ENCODE measurements at regions not wholly inside any gene's neighbourhood (a gene's known extent, or its start where the extent isn't known, plus 50 kb on each side); places are given as distances from the start of the nearest gene placed in this dataset.
A peak's percentile ranks its signal among the peaks of the same experiment; 100 is the strongest.

DNA sequence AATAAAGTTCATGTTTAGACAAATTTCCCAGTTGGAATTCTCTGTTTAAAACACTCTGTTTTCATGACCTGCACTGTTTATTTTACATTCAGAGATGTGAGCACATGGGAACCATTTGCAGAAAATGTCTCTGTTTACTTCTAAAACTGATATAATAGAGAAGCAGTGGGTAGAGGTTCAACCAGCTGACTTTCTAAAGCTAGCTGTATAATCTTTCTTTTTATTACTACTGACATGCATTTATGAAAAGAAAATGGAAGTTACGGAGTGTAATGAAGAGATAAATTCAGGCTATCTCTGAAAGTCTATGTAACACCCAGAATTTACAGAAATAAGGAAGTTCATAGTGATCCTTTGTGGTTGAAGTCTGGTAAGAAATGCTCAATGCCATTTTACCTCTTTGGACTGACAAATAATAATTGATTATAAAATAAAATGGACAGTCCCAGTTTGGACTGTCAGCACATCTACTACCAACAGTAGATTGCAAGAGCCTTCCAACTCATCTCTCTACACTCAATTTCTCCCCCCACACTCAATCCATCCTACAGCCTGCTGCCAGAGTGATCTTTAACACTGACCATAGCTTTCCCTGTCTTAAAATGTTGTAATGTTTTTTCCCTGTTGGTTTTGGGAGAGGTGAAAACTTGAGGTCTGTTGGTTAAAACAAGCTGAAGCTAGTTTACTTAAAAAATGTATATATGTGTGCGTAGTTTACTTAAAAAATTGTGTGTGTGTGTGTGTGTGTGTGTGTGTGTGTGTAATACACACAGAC lies 137.4 kb downstream of the AEBP2 start:
- no peak overlapping the region for H3K4me2 ChIP-seq (ENCODE audit: insufficient read depth, low read length)
- no peak for FAIRE-seq
- 41% methylated on average over 2 of the region's 2 CpGs for WGBS (ENCODE audit: insufficient coverage, low coverage, missing lambda C conversion rate)

More for the DNA sequence above, 137.4 kb downstream of the AEBP2 start:
- Histone ChIP-seq H3K4me1 (replicated peaks in 1 of 2; ENCODE audit: control insufficient read depth in 2 of 2, insufficient read depth in 2 of 2, low read length in 2 of 2) (peaks cover 5 to 13% of the 10 kb centered on the region in 2 experiments; a peak in 4 of 5 replicates), H3K79me2 (ENCODE audit: control insufficient read depth, insufficient read depth, low read length) (no peaks in the 10 kb centered on the region), H3K9me1 (ENCODE audit: control insufficient read depth, insufficient read depth, low read length) (no peaks in the 10 kb centered on the region), H3K4me3 (no peak overlapping the region), H4K20me1 (replicated peaks; ENCODE audit: control insufficient read depth, insufficient read depth, low read length) (no peaks in the 10 kb centered on the region), H2AFZ (ENCODE audit: low read depth, low read length) (no peak overlapping the region), H3K27ac (ENCODE audit: extremely low read depth, low read depth, low read length) (peak overlapping the region; percentile 26; the same call in 1 of the 3 replicates), H3K9me3 (replicated peaks; ENCODE audit: control insufficient read depth, insufficient read depth, low read depth, low read length) (no peaks in the 10 kb centered on the region), H3K27me3 (ENCODE audit: control insufficient read depth in 2 of 2, insufficient read depth in 2 of 2, low read length in 2 of 2) (no peaks in the 10 kb centered on the region), H3K9ac (ENCODE audit: insufficient read depth in 1 of 2, low read depth in 2 of 2, low read length in 2 of 2) (no peak overlapping the region), H3K36me3 (ENCODE audit: control insufficient read depth, insufficient read depth, low read length) (no peaks in the 10 kb centered on the region)
- no peak for TF ChIP-seq JUND (IDR thresholded peaks at IDR 0.05; ENCODE audit: borderline replicate concordance, low read depth, low read length)
- TF ChIP-seq JUND (tag; IDR thresholded peaks at IDR 0.05; ENCODE audit: borderline replicate concordance, low read depth, low read length), result no peak
- no peak for TF ChIP-seq NR4A1 (CRISPR knock-in tag; IDR thresholded peaks at IDR 0.05)
- TF ChIP-seq NR4A1 (tag; IDR thresholded peaks at IDR 0.05), result no peak
- TF ChIP-seq PHF8 (IDR thresholded peaks at IDR 0.05; ENCODE audit: borderline replicate concordance, low read length), result no peak
- TF ChIP-seq HSF4 (CRISPR knock-in tag; IDR thresholded peaks at IDR 0.05; ENCODE audit: borderline replicate concordance), result no peak
- no peak for TF ChIP-seq NFRKB (IDR thresholded peaks at IDR 0.05; ENCODE audit: low read depth)
- TF ChIP-seq PHF21A (IDR thresholded peaks at IDR 0.05; ENCODE audit: borderline replicate concordance, low read depth), result no peak
- no peak for TF ChIP-seq RBM22 (IDR thresholded peaks at IDR 0.05; ENCODE audit: low read depth, low read length, poor library complexity, severe bottlenecking)
- TF ChIP-seq, protein P1, sequence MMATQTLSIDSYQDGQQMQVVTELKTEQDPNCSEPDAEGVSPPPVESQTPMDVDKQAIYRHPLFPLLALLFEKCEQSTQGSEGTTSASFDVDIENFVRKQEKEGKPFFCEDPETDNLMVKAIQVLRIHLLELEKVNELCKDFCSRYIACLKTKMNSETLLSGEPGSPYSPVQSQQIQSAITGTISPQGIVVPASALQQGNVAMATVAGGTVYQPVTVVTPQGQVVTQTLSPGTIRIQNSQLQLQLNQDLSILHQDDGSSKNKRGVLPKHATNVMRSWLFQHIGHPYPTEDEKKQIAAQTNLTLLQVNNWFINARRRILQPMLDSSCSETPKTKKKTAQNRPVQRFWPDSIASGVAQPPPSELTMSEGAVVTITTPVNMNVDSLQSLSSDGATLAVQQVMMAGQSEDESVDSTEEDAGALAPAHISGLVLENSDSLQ (IDR thresholded peaks at IDR 0.05), result no peak
- in situ Hi-C loops (cut with MboI), result no loop called here
- no TSS peak for BruUV-seq (replicated peaks)
- DNase-seq (ENCODE audit: extremely low read depth in 1 of 4, low spot score in 3 of 4) (no peak), ATAC-seq (no peak)
- intact Hi-C loops (cut with micrococcal nuclease), result no loop called here
- ChIA-PET CTCF (ENCODE audit: low intra/inter-chr PET ratio) (no interaction called here), POLR2A (no interaction called here)

Data from K562 (cell line).